GM12878 (cell line): ENCODE measurements at regions not wholly inside any gene's neighbourhood (a gene's known extent, or its start where the extent isn't known, plus 50 kb on each side); places are given as distances from the start of the nearest gene placed in this dataset.

Experiments
- FOS ChIP-seq: IDR thresholded peaks from 3 replicates; pipeline ENCODE4 v1.6.1; 2011; ENCODE audit warnings: borderline replicate concordance; ENCODE audit not compliant: insufficient read length; ENCODE audit errors: extremely low read depth
- SMARCA5 ChIP-seq: fragments of 450-650 bp; IDR thresholded peaks from 2 replicates; pipeline ENCODE4 v1.6.1; 2017; ENCODE audit warnings: mild to moderate bottlenecking

- TF ChIP-seq FOS (no peak), SMARCA5 (no peak)
Measured at GRCh38 chr13:89694451-89694850, 1653.0 kb upstream of the MIR17HG start.
